Ureter (tissue), 1 donor: ENCODE measurements at regions not wholly inside any gene's neighbourhood (a gene's known extent, or its start where the extent isn't known, plus 50 kb on each side); places are given as distances from the start of the nearest gene placed in this dataset.

Experiments
- DNase-seq: peaks from one replicate; pipeline ENCODE4 v3.0.0-alpha.2; 2020; ENCODE audit warnings: low spot score
- donor health status: DM: yes; HTN: yes; CAD: no.

DNA sequence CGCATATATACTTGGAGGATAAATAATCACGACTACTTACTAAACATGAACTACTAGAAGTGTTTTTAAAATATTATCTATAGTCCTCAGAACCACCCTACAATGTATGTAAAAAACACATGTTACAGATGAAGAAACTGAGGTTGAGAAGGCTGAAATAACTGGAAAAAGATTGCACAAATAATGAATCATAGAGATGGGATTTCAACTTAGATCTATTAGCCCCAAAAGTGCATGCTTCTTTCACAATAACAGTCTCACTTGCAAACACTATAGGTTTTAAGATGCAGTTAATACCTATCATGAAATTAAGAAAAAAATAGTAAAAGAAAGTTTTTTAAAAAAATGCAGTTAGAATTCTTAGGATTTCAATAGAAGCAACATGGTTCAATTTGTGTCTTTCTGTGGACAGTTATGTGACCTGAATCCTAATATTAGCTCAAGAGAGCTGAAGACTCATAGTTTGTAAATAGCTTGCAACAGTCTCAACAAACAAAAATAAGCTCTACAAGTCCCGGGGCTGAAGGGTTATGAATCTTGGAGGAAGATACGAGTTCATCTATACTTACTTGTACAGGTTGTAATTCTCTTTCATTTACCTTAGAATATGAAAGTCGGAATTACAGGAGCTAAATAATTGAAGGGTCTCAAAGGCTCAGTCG is 58.6 kb upstream of the NTPCR start:
- DNase-seq, result no peak

DNA sequence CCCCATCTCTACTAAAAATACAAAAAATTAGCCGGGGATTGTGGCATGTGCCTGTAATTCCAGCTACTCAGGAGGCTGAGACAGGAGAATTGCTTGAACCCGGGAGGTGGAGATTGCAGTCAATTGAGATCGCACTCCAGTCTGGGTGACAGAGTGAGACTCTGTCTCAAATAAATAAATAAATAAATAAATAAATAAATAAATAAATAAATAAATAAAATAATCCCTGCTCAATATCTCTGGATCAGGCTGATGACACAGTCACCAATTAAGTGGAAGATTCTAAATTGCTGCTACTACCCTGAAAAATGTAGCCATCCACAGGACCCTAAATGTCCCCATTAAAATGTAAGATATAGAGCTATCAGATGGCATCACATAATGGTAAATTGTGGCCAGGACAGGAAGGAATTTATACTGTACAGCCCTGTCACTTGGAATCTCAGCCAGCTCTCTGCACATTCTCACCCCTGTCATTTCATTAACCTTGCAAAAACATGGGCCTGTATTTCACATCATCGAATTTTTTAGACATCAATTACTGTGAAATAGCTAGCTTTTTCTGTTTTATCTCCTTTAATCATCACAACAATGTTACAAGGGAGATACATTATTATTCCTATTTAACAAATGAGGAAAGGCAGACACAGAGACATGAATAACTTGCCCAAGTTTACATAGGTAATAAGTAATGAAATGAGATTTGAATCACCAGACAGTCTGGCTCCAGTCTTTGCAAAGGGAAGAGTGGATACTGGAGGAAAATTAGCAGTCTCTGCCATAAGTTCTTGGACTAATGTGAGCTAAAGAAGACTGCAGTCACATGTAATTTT is 56.7 kb upstream of the NTPCR start:
- no peak for DNase-seq

DNA sequence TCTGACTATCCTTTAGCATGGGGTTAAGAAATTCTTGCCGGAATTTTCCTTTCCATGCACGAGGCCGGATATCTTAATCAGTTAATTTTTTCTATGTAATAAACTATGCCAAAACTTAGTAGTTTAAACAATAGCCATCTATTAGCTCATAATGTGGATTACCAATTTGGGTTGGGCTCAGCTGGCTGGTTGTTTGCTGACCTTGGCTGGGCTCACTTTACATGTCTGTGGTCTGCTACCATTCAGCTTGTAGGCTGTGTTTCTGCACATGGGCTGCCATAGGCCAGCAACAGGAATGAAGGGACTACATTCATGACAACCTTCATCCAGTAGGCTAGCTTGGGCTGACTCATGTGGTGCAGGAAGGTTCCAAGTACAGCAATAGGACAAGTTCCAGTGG is 56.0 kb upstream of the NTPCR start:
- DNase-seq, result no peak

DNA sequence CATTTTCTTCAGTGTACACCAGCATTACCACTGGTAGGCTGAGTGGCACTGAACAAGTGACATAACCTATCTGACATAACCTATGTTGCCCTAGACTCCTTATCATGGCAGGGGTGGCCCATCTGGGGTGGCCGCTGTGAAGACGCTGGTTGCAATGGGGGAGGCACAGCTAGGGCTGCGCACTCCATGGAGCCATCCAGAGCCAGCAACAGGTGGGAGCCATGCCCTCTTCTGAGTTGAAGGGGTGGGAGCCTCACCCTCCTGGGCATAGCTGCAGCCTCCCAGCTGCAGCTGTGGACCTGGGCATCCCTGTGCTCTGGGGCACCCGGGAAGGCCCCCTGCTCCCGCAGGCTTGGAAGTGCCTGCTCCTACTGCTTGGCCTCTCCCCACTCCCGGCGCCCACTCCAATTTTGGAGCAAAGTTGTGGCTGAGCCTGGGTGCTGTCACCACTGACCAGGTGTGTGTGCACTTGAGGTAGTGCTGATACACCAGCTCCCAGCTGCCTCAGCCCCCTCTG is 52.4 kb upstream of the NTPCR start:
- DNase-seq, result no peak

DNA sequence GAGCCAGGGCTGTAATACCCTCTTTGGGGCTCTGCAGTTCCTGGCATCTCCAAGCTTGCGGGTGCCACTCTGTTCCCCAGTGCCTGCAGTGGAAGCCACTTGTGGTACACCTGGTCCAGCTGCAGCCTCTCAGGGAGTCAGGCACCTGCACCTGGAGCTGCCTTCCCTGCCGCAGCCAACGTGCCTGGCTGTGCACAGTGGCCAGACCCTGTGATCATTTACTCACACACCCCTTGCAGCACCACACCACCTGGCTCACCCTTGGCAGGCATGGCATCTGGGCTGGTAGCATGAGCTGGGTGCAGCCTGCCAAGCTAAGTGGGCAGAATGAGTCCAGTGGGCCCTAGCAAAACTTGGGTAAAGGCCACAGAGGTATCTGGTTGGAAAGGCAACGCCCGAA is 51.1 kb upstream of the NTPCR start:
- DNase-seq, result no peak

DNA sequence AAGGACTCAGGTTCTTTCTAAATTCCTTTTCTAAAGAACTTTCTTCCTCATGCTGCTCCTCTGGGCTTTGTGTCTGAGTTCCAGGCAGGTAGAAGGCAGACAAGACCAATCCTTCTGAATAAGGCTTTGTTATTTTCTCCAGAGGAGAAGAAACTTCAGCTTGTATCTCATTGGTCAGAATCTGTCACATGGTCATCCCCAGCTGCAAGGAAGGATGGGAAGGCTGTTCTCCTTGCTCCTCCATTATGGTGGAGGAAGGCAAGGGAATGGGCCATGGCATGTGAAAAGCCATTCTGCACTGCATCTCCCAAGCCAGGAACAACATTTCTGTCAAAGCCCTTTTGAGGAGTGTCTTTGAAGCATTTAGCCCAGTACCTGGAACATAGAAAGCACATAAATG is 50.6 kb upstream of the NTPCR start:
- DNase-seq, result no peak
